ACC112 (cell line): ENCODE measurements at regions not wholly inside any gene's neighbourhood (a gene's known extent, or its start where the extent isn't known, plus 50 kb on each side); places are given as distances from the start of the nearest gene placed in this dataset.

Experiments
- H2AFZ ChIP-seq: fragments of 200-600 bp; sonication (generic); one replicate; pipeline ENCODE4 v1.6.0; 2017; ENCODE audit warnings: antibody characterized with exemption, low read length; ENCODE audit not compliant: unreplicated experiment
- H3K27ac ChIP-seq: fragments of 200-600 bp; sonication (generic); 2 replicates; pipeline ENCODE4 v1.5.1; 2014; ENCODE audit warnings: low read depth, mild to moderate bottlenecking, antibody characterized with exemption, low read length, moderate library complexity
- H3K27me3 ChIP-seq: fragments of 200-600 bp; sonication (generic); 2 replicates; pipeline ENCODE4 v1.6.1; 2014; ENCODE audit warnings: mild to moderate bottlenecking, antibody characterized with exemption, low read length, moderate library complexity, mixed read lengths; ENCODE audit not compliant: insufficient read depth
- H3K36me3 ChIP-seq: fragments of 200-600 bp; sonication (generic); 2 replicates; pipeline ENCODE4 v1.6.1; 2016; ENCODE audit warnings: mild to moderate bottlenecking, antibody characterized with exemption, low read length, moderate library complexity, mixed read lengths; ENCODE audit not compliant: insufficient read depth
- H3K4me1 ChIP-seq: fragments of 200-600 bp; sonication (generic); one replicate; pipeline ENCODE4 v1.6.1; 2016; ENCODE audit warnings: low read length, mixed read lengths; ENCODE audit not compliant: insufficient read depth, unreplicated experiment, control insufficient read depth
- H3K4me3 ChIP-seq: fragments of 200-600 bp; sonication (generic); 2 replicates; pipeline ENCODE4 v1.5.1; 2014; ENCODE audit warnings: mild to moderate bottlenecking, low read depth, low read length
- H3K79me2 ChIP-seq: fragments of 200-600 bp; sonication (generic); one replicate; pipeline ENCODE4 v1.6.0; 2016; ENCODE audit warnings: low read length; ENCODE audit not compliant: control insufficient read depth, unreplicated experiment, insufficient read depth

- H3K36me3 ChIP-seq, result no peaks in the 10 kb centered on the region
- H2AFZ ChIP-seq, result no peak overlapping the region
- no peaks in the 10 kb centered on the region for H3K4me1 ChIP-seq
- H3K27ac ChIP-seq, result no peak overlapping the region
- H3K4me3 ChIP-seq, result no peak overlapping the region
- H3K79me2 ChIP-seq, result no peaks in the 10 kb centered on the region
- no peaks in the 10 kb centered on the region for H3K27me3 ChIP-seq
Measured at GRCh38 chr2:156054983-156055382, 277.5 kb downstream of the NR4A2 start.

GRCh38 chr2:156046900-156047299 lies 285.6 kb downstream of the NR4A2 start:
- H3K4me1 ChIP-seq, result no peaks in the 10 kb centered on the region
- H3K79me2 ChIP-seq, result no peaks in the 10 kb centered on the region
- H3K27me3 ChIP-seq, result no peaks in the 10 kb centered on the region
- no peaks in the 10 kb centered on the region for H3K36me3 ChIP-seq
- no peak overlapping the region for H3K4me3 ChIP-seq
- no peak overlapping the region for H3K27ac ChIP-seq
- no peak overlapping the region for H2AFZ ChIP-seq

- no peak overlapping the region for H3K27ac ChIP-seq
- no peaks in the 10 kb centered on the region for H3K4me1 ChIP-seq
Measured at GRCh38 chr2:156042895-156043294, 289.6 kb downstream of the NR4A2 start.

DNA sequence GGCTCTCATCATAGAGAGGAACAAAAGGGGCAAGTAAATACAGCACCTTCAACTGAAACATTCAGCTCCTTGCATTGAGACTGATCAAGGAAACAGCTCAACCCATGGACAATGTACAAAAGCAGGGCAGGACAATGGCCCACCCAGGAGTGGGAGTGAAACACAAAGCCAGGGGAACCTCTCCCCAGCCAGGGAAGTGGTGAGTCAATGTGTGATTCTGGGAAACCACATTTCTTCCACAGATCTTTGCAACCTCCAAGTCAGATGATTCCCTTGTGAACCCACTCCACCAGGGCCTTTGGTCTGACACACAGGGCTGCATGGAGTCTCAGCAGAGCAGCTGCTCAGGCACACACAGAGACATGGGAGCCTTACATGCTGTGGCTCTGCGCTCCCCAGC lies 294.5 kb downstream of the NR4A2 start:
- H3K27ac ChIP-seq, result no peak overlapping the region
- H3K27me3 ChIP-seq, result no peaks in the 10 kb centered on the region
- no peaks in the 10 kb centered on the region for H3K4me1 ChIP-seq
- H3K36me3 ChIP-seq, result no peaks in the 10 kb centered on the region
- no peak overlapping the region for H2AFZ ChIP-seq
- no peak overlapping the region for H3K4me3 ChIP-seq
- no peaks in the 10 kb centered on the region for H3K79me2 ChIP-seq

More at GRCh38 chr2:156042895-156043294, 289.6 kb downstream of the NR4A2 start:
- Histone ChIP-seq H3K79me2 (no peaks in the 10 kb centered on the region), H2AFZ (no peak overlapping the region), H3K36me3 (no peaks in the 10 kb centered on the region), H3K27me3 (no peaks in the 10 kb centered on the region), H3K4me3 (no peak overlapping the region)

DNA sequence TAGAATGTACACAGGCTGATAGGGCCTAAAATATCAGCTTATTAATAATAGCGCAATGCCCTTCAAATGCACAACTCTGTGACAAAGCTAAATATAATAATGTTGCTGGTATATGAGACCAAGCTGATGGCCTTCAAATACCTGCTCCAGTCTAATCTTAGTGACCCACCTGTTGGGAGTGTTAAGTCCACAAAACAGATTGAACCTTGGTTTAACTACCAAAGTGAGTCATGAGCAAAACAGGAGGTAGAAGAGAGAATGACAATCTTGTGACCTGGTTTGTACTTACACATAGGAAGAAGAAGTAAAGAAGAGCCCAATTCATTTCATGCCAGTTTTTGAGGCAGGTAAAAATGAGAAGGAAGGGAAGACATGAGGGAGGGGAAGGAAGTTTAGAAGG lies 295.0 kb downstream of the NR4A2 start:
- Histone ChIP-seq H2AFZ (no peak overlapping the region), H3K79me2 (no peaks in the 10 kb centered on the region), H3K4me1 (no peaks in the 10 kb centered on the region), H3K36me3 (no peaks in the 10 kb centered on the region), H3K27ac (no peak overlapping the region), H3K27me3 (no peaks in the 10 kb centered on the region), H3K4me3 (no peak overlapping the region)

GRCh38 chr2:156031121-156031520 lies 301.4 kb downstream of the NR4A2 start:
- no peaks in the 10 kb centered on the region for H3K27me3 ChIP-seq
- no peaks in the 10 kb centered on the region for H3K79me2 ChIP-seq
- no peak overlapping the region for H2AFZ ChIP-seq
- H3K4me1 ChIP-seq, result no peaks in the 10 kb centered on the region
- H3K27ac ChIP-seq, result no peak overlapping the region
- H3K36me3 ChIP-seq, result no peaks in the 10 kb centered on the region
- H3K4me3 ChIP-seq, result no peak overlapping the region

DNA sequence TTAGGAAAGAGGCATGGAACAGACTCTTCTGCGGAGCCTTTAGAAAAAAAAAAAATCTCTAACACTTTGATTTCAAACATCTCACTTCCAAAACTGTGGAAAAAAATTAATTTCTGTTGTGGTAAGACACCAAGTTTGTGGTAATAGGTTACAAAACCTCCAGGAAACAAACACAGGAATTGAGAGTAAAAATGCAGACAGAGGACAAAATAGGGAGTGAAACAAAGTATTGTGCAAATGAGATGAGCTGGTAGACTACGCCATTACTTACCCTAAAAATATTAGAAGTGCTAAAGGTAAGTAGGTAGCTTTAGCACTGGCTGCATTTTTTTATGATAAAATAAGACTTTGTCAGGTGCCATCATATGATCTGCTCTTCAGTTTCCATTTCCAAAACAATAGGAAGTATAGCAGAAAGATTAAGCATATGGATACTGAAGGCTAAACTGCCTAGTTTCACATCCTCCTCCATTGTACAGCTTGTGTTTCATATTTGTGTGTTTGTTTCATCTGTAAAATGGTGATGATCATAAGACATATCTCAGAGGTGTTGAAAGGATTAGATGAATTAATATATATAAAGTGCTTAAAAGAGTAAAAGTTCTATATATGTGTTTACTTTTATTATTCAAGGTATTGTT lies 309.2 kb downstream of the NR4A2 start:
- no peaks in the 10 kb centered on the region for H3K79me2 ChIP-seq
- no peak overlapping the region for H3K4me3 ChIP-seq
- H3K36me3 ChIP-seq, result no peaks in the 10 kb centered on the region
- H3K4me1 ChIP-seq, result no peaks in the 10 kb centered on the region
- no peaks in the 10 kb centered on the region for H3K27me3 ChIP-seq
- H3K27ac ChIP-seq, result no peak overlapping the region
- H2AFZ ChIP-seq, result no peak overlapping the region

DNA sequence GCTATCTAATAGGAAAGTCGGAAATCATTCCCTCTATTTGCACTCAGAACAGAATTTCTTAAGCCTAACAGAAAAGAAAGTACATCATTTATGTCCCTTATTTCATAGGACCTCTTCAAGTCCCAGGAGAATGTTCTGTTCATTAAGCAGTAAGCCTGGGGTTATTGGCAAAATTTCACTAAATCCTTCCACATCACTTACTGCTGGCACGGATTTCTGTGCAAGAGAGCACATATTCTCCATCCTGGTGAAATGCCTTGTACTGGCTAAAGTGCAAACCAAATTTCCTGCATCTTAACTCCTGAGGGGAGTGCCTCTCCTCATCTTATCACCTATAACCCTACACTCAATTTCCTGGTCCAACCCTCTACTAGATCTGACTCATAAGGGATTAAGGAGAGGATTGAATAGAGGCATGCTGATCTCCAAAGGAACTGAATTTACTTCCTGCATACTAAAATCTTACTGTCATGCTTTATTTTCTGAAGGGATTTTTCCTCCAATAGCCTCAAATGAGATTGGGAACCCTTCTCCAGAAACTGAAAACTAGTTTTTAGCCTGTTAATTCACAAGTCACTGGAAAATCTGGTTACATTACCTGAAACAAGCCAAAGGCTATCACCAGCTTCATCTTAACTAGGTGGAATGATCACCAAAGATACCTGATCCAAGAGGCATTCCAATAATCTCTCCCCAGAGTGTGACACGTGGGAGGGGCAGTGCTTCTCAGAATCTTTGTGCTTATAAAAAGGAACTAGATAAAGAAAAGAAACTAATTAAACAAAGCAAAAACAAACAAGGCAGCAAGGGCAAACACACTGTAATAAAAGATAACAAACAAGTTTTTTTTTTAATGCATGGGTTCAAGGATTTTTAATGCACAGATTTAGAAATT lies 311.1 kb downstream of the NR4A2 start:
- Histone ChIP-seq H3K27ac (no peak overlapping the region), H2AFZ (no peak overlapping the region)

GRCh38 chr2:156019341-156019740 lies 313.2 kb downstream of the NR4A2 start:
- H3K36me3 ChIP-seq, result no peaks in the 10 kb centered on the region
- no peaks in the 10 kb centered on the region for H3K79me2 ChIP-seq
- H3K4me3 ChIP-seq, result no peak overlapping the region
- no peak overlapping the region for H2AFZ ChIP-seq
- H3K27ac ChIP-seq, result no peak overlapping the region
- H3K4me1 ChIP-seq, result no peaks in the 10 kb centered on the region
- H3K27me3 ChIP-seq, result no peaks in the 10 kb centered on the region

More for the DNA sequence above, 311.1 kb downstream of the NR4A2 start:
- H3K79me2 ChIP-seq, result no peaks in the 10 kb centered on the region
- H3K36me3 ChIP-seq, result no peaks in the 10 kb centered on the region
- H3K4me3 ChIP-seq, result no peak overlapping the region
- no peaks in the 10 kb centered on the region for H3K4me1 ChIP-seq
- no peaks in the 10 kb centered on the region for H3K27me3 ChIP-seq

DNA sequence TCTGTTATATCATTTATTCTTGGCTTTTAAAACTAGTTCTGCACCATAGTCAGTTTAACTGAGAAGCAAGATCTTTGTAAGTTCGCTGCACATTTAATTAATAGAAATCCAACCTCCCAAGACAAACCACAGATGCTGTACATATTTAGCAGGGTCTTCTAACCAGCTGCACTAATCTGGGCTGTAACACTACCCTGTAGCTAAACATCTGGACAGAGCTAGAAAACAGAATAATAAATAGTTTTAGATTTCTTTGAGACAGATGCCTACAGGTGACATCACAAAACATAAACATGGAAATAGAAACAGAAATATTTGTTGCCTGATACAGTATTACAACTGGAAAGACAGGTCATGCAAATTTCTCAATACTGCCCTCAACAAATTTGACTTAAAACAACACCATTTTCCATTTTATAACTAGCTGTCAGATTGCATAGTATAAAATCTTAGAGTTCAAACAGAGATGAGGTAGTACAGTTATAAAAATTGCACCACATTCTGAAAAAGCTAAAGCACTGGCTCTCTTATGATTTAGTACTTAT lies 315.1 kb downstream of the NR4A2 start:
- no peaks in the 10 kb centered on the region for H3K4me1 ChIP-seq
- H3K79me2 ChIP-seq, result no peaks in the 10 kb centered on the region

More for the DNA sequence above, 315.1 kb downstream of the NR4A2 start:
- Histone ChIP-seq H3K27me3 (no peaks in the 10 kb centered on the region), H3K4me3 (no peak overlapping the region), H2AFZ (no peak overlapping the region), H3K36me3 (no peaks in the 10 kb centered on the region), H3K27ac (no peak overlapping the region)
